Fibroblast of mammary gland (primary cell): ENCODE measurements at regions not wholly inside any gene's neighbourhood (a gene's known extent, or its start where the extent isn't known, plus 50 kb on each side); places are given as distances from the start of the nearest gene placed in this dataset.
"Not testable (repeated sequence)": the region's sequence is repeated elsewhere in the genome, so short reads cannot be mapped to it uniquely, and the experiment has no call there.

ENCODE experiments used
- DNase-seq: peaks from one replicate; pipeline ENCODE4 v3.0.0-alpha.2; 2010; ENCODE audit warnings: low read depth
- H3K4me3 ChIP-seq: 2 replicates; pipeline ENCODE4 v1.5.1; 2011; ENCODE audit warnings: low read depth, mild to moderate bottlenecking, low read length, moderate library complexity; ENCODE audit not compliant: control insufficient read depth
- CTCF ChIP-seq: conservative IDR thresholded peaks from 2 replicates; pipeline ENCODE4 v1.5.1; 2011; ENCODE audit warnings: low read depth, low read length, inconsistent platforms; ENCODE audit not compliant: control insufficient read depth, insufficient read depth

- no peak overlapping the region for H3K4me3 ChIP-seq
- no peak for DNase-seq
- TF ChIP-seq CTCF = no peak
Observed at GRCh38 chr13:78540058-78540457, 63.3 kb downstream of the POU4F1 start.

GRCh38 chr13:78526044-78526443 is 77.3 kb downstream of the POU4F1 start:
- not testable (repeated sequence) for H3K4me3 ChIP-seq, DNase-seq

- no peak for DNase-seq
- H3K4me3 ChIP-seq = no peak overlapping the region
- no peak for TF ChIP-seq CTCF
Observed at GRCh38 chr13:78524936-78525335, 78.4 kb downstream of the POU4F1 start.

GRCh38 chr13:78521091-78521490 is 82.3 kb downstream of the POU4F1 start:
- DNase-seq = no peak
- no peak overlapping the region for H3K4me3 ChIP-seq
- no peak for TF ChIP-seq CTCF

- no peak for DNase-seq
- no peak for TF ChIP-seq CTCF
- no peak overlapping the region for H3K4me3 ChIP-seq
Observed at GRCh38 chr13:78520425-78520824, 82.9 kb downstream of the POU4F1 start.

GRCh38 chr13:78518482-78518881 is 84.9 kb downstream of the POU4F1 start:
- DNase-seq, H3K4me3 ChIP-seq: not testable (repeated sequence)

- no peak overlapping the region for H3K4me3 ChIP-seq
- TF ChIP-seq CTCF = no peak
- DNase-seq = no peak
Observed at GRCh38 chr13:78499802-78500201, 103.5 kb downstream of the POU4F1 start.

- TF ChIP-seq CTCF = no peak
- H3K4me3 ChIP-seq = no peak overlapping the region
- no peak for DNase-seq
Observed at GRCh38 chr13:78497702-78498355, 105.5 kb downstream of the POU4F1 start.
